Right ventricle myocardium inferior (tissue), 1 donor: ENCODE measurements at regions not wholly inside any gene's neighbourhood (a gene's known extent, or its start where the extent isn't known, plus 50 kb on each side); places are given as distances from the start of the nearest gene placed in this dataset.
"Not testable (repeated sequence)": the region's sequence is repeated elsewhere in the genome, so short reads cannot be mapped to it uniquely, and the experiment has no call there.

Source experiments
- ATAC-seq: fragments of 200-7000 bp; cut with Tn5 transposase; one replicate; pipeline ENCODE4 v1.9.1; 2020; ENCODE audit warnings: mild to moderate bottlenecking, moderate library complexity
- DNase-seq: peaks from one replicate; pipeline ENCODE4 v3.0.0; 2021; ENCODE audit errors: missing footprints
- intact Hi-C: fragments of 100-400 bp; cut with DNase I; formaldehyde crosslinking; loops from one replicate; pipeline ENCODE4 v1.11.0; 2022
- donor health status: DM: no; HTN: yes; CAD: no; lungs with severe emphysema.

DNA sequence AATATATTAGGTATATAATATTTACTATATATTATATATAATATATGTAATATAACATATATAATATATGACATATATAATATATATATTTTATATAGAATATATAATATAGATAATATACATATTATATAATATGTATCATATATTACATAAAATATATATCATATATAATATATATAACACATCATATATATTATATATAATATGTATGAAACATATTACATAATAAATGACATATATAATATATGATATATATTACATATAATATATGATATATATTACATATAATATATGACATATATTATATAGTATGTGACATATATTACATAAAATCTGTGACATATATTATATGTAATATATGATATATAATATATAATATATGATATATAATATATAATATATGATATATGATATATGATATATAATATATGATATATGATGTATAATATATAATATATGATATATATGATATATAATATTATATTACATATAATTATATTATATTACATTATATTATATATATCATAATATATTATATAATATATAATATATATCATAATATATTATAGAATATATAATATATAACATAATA, 119.5 kb upstream of the RIMBP3 start:
- intact Hi-C loops, result no loop called here
- no peak for ATAC-seq
- no peak for DNase-seq

DNA sequence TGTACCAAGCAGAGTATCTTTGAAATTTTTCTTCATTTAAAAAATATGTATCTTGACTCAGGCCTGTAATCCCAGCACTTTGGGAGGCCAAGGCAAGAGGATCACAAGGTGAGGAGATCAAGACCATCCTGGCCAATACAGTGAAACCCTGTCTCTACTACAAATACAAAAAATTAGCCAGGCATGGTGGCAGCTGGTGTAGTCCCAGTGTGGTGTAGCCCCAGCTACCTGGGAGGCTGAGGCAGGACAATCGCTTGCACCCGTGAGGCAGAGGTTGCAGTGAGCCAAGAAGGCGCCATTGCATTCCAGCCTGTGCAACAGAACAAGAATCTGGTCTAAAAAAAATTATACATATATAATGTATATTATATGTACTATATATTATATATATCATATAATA, 118.7 kb upstream of the RIMBP3 start:
- intact Hi-C loops, result not testable (repeated sequence)
- DNase-seq (peak; percentile 92), ATAC-seq (peak; percentile 88)
